HepG2 (cell line): ENCODE measurements at regions not wholly inside any gene's neighbourhood (a gene's known extent, or its start where the extent isn't known, plus 50 kb on each side); places are given as distances from the start of the nearest gene placed in this dataset.

Experiments used
- EHMT2 ChIP-seq: fragments of 200-600 bp; sonication (generic); IDR thresholded peaks from 2 replicates; pipeline ENCODE4 v1.7.0; 2017; ENCODE audit warnings: antibody characterized with exemption, low read depth, low read length, borderline replicate concordance
- HDAC2 ChIP-seq: sonication (generic); formaldehyde crosslinking; IDR thresholded peaks from 2 replicates; pipeline ENCODE4 v1.4.0; 2020; ENCODE audit warnings: missing genetic modification reagents
- REST ChIP-seq, 2 experiments: IDR thresholded peaks; 2 replicates each; pipeline ENCODE4 v1.6.1; 2011 to 2012; ENCODE audit warnings: low read length in 2 of 2, borderline replicate concordance in 1 of 2, low read depth in 1 of 2, mild to moderate bottlenecking in 1 of 2, moderate library complexity in 1 of 2
- THAP7 ChIP-seq: sonication (generic); formaldehyde crosslinking; IDR thresholded peaks from 2 replicates; pipeline ENCODE4 v1.8.1; 2023; ENCODE audit warnings: mild to moderate bottlenecking, missing genetic modification reagents
- ZNF12 ChIP-seq: sonication (generic); formaldehyde crosslinking; IDR thresholded peaks from 2 replicates; pipeline ENCODE4 v1.5.0; 2020; ENCODE audit warnings: missing genetic modification reagents

GRCh38 chr14:65840118-65840751 lies 427.7 kb downstream of the FUT8 start:
- TF ChIP-seq EHMT2 = no peak
- TF ChIP-seq HDAC2 = no peak
- no peak for TF ChIP-seq ZNF12 (CRISPR knock-in tag)
- TF ChIP-seq THAP7 (CRISPR knock-in tag) = no peak
- TF ChIP-seq REST (IDR thresholded peaks at IDR 0.05; ENCODE audit: borderline replicate concordance in 1 of 2, low read depth in 1 of 2, low read length in 2 of 2) = no peak
